Inflammatory macrophage (primary cell): ENCODE measurements at regions not wholly inside any gene's neighbourhood (a gene's known extent, or its start where the extent isn't known, plus 50 kb on each side); places are given as distances from the start of the nearest gene placed in this dataset.
"Not testable (repeated sequence)": the region's sequence is repeated elsewhere in the genome, so short reads cannot be mapped to it uniquely, and the experiment has no call there.

ENCODE experiments used
- DNase-seq, 2 donors: peaks; one replicate each; pipeline ENCODE4 v3.0.0-alpha.2; 2020 to 2022

DNA sequence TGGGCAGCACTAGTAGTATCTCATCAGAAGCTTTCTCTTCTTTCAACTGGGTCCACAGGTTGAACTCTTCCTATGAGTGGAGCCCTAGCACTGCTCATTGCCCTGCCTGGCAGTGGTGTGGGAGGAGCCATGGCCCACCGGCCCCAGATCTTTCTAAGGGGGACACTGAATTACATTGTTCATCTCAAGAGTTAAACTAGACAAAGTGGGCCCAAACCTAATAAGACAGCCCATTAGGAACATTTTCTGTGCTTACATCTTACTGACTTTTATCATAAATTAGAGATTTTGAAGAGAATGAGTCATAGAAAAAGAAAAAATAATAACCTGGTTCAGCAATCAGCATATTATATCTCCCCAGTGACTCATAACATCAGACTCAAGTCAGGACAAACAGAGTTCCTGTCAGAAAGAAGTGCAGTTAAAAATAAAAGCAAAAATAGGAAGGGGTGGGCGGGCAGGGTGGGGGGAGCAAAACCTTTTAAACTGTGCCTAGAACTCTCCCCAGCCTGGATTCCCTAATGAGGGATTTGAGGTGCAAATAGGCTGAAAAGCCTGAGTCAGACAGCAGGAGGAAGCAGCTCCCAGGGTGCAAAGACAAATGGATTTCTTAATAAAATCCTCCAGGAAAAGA lies 161.6 kb upstream of the TRIB2 start:
- DNase-seq = no peak

DNA sequence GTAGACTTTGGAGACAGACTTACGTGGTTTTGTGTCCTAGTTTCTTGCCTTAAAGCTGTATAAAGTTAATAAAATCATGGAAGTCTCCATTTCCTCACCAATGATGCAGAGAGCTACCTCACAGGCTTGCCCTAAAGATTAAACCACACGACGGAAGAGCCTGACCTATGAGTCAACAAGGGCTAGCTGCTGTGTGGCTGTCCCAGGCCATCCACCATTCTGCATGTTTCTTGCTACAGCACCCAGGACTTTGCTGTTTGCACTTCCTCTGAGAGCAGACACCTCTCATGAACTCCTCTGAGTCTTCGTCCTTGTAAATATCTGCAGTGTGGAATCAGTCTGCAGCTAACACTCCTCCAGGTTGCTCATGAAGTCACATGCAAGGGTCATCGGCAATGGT lies 160.0 kb upstream of the TRIB2 start:
- DNase-seq = peak; percentile 32 to 60

DNA sequence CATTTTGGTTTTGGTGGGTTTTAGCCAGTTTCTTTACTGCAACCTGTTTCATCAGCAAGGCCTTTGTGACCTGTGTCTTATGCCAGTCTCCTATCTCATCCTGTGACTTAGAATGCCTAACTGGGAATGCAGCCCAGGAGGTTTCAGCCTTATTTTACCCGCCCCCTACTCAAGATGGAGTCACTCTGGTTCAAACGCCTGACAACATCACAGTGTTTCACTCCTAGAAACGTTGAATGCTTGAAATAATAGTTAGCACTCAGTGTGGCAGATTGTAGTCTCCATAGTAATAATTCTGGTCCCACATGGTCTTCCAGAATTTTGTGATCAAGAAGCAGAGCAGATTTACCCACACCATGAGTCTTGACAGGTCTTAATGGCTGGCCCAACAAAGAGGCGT lies 159.0 kb upstream of the TRIB2 start:
- no peak for DNase-seq

DNA sequence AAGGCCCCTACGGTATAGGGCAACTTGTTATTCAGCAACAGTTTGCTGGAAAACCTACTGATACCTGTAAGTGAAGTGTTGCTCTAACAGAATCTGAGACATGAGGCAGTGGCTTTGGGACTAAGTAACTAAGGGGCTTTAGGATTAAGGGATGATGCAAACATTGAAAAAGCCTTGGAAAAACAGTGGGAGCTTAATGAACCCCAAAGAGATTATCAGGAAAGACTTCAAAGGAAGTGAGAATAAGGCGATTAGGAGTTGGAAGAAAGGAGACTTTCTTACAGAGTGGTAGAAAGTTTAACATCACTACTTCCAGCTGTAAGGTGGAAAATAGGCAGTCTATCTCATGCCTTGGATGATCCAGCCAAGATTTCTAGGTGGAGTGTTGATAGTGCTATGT lies 158.2 kb upstream of the TRIB2 start:
- DNase-seq = no peak

DNA sequence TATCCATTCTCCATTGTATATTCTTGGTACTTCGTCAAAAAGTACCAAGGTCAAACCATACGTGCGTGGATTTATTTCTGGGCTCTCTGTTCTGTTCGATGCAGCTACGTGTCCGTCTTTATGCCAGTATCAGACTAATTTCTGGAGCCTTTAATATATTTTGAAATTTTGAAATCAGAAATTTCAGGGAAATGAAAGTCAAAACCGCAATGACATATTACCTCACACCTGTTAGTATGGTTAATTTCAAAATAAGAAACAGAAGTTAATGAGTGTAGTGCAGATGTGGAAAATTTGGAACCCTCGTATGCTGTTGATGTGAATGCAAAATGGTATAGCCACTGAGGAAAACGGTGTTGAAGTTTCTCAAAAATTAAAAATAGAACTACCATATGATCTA lies 156.1 kb upstream of the TRIB2 start:
- peak in 1 of 2 donors; percentile 19 for DNase-seq

DNA sequence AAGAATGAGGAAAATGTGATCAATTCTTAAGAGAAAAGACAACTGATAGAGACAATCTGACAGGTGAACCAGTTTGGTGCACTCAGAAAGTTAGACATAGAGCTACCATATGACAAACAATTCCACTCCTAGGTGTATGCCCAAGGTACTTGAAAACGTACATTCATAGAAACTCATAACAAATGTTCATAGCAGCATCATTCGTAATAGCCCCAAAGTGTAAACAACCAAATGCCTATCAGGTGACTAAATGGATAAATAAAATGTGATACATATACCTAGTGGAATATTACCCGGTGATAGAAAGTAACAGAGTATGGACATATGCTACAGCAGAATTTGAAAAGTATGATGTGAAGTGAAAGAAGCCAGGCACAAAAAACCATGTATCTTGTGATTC lies 149.3 kb upstream of the TRIB2 start:
- DNase-seq = no peak

DNA sequence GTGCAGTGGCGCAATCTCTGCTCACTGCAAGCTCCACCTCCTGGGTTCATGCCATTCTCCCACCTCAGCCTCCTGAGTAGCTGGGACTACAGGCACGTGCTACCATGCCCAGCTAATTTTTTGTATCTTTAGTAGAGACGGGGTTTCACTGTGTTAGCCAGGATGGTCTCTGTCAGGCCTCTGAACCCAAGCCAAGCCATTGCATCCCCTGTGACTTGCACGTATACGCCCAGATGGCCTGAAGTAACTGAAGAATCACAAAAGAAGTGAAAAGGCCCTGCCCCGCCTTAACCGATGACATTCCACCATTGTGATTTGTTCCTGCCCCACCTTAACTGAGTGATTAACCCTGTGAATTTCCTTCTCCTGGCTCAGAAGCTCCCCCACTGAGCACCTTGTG lies 147.2 kb upstream of the TRIB2 start:
- not testable (repeated sequence) for DNase-seq

DNA sequence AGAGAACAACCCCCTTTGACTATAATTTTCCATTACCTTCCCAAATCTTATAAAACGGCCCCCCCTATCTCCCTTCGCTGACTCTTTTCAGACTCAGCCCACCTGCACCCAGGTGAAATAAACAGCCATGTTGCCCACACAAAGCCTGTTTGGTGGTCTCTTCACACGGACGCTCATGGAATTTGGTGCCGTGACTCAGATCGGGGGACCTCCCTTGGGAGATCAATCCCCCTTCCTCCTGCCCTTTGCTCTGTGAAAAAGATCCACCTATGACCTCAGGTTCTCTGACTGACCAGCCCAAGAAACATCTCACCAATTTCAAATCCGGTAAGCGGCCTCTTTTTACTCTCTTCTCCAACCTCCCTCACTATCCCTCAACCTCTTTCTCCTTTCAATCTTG lies 146.8 kb upstream of the TRIB2 start:
- not testable (repeated sequence) for DNase-seq

DNA sequence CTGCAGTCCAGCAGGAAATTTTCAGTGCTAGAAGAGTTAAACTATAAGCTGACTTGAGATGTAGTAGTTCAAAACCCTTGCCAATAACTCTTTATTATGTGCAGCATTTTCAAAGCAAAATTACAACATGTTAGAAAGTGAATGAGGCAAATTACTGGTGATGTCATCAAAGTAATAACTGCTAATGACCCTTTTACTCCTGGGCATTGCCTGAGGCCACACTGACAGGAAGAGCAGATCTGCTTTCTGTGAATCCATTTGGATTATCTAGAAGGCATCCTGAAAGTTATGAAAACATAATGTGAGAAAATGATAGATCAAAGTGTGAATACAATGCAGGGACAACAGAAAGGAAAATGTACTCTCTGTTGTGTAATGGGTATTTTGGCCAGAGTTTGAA lies 139.6 kb upstream of the TRIB2 start:
- DNase-seq = no peak

DNA sequence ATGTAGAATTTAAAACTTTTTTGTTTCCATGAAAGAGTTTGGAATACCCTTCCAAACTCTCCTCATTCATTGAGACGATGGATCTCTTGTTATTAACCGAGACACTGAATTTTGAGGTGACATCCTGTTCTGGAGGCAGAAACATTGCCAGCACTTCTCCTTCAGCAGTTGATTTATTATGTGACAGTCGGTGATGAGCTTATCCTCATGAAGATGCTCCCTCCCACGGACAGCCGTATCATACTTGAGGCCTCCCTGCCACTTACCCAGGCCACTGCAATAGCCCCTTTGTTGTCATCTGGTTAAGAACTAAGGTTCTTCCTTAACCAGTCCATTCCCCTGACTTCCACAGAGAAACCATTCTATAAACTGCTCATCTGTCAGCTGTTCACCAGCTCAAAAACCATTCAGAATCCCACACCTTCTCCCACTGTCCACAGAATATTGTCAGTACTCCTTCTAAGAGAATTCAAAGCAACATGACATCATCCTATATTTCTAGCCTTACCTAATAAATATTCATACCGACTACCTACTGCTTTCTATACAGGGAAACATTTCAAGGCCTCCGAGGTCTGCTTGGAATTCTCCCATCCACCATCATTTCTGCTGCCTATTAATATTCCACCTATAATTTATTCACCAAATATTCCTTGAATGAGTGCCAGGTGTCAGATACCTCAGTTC lies 139.0 kb upstream of the TRIB2 start:
- no peak for DNase-seq

DNA sequence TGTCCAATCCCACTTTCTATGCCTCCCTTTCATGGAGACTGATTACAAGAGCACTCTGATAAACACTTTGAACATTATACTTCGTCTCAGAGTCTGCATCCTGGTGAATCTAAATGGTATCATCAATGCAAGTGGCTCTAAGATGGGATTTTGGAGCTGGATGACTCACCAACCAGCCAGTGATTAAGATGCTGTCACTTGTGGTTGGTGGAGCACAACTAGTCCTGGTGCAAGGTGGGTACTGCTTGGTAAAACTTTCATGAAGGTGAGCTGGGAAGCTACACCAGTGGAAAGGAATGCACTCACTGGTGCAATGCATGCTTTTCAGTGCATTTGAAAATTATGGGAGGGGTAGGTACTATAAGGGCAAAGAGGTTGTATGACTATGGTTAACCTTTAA lies 137.7 kb upstream of the TRIB2 start:
- no peak for DNase-seq

DNA sequence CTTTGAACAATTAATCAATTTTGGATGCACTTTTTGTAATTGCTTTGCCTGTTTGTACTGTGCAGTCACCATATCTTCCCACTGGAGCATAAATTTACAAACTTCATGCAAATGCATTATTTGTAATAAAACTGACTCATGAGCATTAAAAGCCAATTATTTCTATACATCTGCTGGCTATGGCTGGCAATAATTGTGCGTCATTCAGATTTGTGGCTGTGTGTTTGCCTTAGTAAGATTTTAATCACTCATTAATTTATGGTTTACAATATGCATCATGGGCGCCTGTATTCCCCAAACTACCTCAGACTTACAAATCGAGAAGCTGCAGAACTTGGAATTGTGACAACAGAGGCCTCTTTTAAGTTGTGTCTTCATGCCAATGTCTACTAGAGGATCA lies 132.4 kb upstream of the TRIB2 start:
- DNase-seq = no peak

DNA sequence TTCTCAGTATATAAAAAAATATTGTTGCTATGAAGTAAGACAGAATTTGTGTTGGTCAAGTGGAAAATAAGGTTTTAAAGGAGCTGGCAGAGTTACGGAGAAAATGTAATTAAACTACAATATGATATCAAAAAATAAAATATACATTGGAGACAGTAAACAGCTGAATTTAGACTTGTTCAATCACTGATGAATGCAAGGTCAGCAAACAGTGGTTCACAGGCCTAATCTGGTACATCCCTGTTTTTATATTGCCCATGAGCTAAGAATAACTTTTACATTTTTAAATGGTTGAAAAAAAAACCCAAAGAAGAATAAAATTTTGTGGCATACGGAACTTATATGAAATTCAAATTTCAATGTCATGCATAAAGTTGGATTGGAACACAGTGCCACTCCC lies 131.0 kb upstream of the TRIB2 start:
- no peak for DNase-seq

DNA sequence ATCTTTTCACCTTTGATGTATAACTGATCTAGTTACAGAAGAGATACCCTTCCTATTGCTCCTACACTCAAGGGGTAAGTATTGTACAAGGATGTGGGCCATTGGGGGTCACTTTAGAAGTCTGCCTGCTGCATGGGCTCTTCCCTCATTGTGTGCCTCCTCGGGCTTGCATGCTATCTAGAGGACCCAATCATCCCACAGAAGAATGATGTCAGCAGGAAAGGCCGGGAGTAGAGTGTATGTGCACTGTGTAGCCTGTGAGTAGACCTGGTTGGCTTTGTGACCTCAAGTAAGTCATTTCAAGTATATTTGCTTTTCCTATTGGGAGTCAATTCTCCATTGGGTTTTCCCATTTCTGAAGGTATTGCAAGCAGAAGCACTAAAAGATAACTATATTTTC lies 129.5 kb upstream of the TRIB2 start:
- DNase-seq = no peak

DNA sequence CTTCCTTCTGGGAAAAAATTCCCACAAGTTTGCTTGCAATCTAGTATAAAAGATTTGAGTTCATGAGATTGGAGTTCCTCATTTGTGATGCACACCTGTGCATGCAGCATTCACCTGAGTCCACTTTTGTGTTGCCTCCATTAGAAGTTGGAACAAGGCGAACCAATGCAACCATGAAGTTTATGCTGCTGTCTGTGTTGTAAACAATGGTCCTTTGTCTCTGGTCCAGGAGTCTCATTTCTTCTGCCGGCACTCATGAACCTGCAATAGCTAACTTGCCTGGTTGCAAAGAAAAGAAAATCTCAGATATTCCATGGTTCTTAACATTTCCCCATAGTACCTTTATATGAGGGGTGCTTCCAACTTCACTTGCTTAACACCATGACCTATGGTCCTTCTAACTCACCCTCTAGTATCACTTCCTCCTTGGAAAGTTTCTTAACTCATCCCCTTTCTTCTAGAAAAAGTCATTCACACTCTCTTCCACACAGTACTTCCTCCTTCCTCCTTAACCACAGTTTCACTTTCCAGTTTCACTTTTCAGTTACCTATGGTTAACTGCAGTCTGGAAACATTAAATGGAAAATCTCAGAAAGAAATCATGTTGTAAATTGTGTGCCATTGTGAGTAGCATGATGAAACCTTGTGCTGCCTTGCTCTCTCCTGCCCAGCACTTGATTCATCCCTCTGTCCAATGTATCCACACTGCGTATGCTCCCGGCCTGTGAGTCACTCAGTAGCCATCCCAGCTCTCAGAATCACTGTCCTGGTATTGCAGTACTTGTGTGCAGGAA lies 128.8 kb upstream of the TRIB2 start:
- DNase-seq = peak; percentile 78 to 93

DNA sequence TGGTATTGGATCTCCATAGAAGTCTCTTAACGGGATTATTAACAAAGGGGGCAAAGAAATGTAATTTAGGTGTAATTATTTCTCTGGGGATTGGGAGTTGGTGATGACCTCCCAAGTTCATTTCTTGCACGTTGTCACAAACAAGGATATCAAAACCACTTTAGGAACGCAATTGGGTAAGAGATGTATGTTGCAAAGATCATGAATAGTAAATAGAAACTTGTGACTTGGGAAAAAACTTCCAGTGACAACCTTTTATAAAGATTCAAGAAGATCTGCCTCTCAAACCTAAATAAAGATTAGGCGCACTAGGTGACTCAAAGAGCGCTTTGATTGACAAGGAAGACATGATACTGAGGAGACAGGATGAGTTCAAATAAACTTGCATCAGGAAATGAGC lies 127.8 kb upstream of the TRIB2 start:
- peak in 1 of 2 donors; percentile 39 for DNase-seq

DNA sequence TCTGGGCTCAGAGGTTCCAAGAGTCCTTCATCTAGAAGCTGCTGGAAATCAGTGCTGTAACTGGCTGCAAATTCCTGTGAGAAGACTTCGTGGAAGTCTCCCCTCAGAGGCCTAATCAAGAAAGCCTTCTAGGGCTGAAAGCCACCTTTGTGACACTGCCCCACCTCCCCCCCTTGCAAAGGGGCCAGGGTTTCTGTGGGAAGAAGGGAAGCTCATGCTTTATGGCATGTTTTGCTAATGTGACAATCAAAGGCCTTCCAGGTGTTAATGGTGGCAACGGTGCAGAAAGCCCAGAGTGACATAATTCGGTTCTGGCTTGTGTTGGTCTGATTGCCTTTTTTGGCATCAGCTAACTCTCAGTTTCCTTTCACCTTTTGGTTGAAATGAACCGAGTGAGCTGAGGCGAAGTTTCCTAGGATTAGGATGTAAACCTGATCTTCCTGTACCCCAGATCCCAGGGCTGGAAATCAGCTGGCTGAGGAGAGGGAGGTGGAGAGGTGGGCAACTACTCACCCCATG lies 126.9 kb upstream of the TRIB2 start:
- no peak for DNase-seq

DNA sequence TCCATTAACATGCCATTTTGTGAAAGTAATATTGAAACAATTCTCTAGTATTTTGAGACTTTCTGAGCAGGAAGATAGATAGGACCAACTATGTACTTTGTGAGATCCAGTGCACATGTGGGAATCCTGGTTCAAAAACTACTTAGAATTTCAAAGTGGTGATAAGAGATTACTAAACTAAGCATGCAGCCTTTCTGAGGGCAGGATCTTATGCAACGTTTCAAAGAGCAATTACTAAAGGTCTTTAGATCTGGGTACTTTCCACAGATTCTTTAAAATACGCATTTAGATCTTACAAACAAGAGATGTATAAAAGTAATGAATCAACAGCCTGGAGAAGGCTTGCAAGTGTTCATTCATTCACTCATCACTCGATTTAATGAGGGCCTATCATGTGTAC lies 124.4 kb upstream of the TRIB2 start:
- no peak for DNase-seq

DNA sequence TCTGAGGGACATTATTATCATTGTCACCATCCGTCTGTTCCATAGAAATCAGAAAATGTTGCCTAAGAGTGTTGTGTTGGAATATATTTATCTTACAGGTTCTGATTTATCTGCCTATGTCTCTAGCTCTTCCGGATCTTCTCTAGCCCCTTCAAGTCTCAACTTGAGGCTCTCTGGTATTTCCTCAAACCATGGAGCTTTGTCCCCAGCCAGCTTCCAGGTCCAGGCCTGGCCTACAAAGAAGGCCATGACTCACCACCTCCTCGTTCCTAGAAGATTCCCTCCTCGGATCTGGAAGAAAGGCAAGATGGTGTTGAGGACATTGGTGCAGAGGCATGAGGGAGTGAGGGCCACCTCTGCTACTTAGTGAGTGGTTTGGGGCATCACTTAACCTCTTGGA lies 122.1 kb upstream of the TRIB2 start:
- DNase-seq = no peak

DNA sequence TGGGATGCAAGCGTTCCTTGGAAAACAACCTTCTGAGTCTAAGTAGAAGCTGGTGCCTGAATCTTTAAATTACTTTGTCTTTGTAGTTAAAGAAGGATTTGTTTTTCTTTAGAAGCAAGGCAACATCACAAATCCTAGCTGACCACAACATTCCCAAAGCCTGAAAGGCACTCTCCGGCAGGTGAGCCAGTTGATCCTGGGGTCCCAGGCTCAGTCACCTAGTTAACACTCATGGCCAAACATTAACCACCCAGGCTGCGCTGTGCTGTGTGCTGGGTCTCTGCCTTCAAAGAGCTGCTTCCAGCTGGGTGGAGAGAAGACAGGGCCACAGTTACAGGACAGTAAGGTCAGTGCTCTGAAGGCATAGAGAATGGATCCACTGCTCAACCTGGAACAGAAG lies 120.0 kb upstream of the TRIB2 start:
- no peak for DNase-seq

DNA sequence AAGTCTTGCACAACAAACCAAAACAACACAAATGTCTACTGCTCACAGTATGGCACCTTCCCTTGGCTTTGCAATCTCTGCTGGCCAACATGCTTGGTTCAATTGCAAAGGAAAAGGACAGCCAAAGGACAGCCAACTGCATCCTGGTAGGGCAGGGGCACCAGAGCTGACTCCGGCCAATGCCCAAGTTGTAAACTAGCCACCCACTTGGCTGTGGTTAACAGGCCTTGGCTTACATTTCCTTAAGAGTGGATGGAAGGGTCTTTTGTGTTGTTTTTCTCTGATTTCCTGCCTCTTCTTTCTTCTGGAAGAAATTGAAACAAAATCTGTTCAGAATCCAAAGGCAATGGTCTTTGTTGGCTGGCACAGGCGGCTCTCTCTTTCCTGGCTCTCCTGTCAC lies 119.1 kb upstream of the TRIB2 start:
- no peak for DNase-seq

DNA sequence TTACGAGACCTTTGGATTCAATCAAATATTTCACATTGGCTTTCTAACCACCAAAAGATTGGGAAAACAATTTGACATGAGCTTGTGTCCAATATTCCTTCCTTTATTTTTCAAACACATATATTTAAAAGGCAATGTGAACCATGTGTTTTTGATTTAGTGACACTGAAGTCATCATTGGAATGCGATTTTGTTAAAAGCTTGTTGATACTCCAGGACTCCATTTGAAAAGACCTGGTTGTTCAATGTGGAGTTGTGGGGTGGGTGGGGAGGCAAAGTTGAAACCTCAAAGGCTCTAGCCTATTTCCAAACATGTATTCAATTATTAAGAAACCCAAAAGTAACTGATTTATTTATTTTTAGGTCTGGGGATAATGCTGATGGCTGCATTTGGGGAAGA lies 114.1 kb upstream of the TRIB2 start:
- DNase-seq = no peak

DNA sequence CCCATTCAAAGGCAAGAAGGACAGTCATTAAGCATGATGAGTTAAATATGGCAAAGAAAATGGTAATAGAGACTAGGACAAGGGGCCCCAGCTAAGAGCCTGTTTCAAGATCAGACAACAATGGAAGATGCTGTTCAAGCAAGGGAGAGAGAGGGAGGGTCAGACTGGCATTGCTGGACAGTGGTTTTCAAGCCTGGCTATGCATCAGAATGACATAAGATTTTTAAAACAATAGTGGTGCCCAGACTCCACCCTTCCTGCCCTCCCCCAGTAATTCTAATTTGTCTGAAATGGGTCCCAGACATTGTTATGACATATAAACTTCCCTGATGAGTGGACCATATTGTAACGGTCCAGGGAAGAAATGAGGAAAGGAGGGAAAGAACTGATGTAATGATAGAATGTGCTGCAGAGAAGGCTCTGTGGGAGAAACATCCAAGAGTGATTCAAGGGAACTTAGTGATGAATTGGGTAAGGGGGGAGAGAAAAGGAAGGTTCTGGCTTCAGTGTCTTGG lies 112.9 kb upstream of the TRIB2 start:
- peak in 1 of 2 donors; percentile 21 for DNase-seq

DNA sequence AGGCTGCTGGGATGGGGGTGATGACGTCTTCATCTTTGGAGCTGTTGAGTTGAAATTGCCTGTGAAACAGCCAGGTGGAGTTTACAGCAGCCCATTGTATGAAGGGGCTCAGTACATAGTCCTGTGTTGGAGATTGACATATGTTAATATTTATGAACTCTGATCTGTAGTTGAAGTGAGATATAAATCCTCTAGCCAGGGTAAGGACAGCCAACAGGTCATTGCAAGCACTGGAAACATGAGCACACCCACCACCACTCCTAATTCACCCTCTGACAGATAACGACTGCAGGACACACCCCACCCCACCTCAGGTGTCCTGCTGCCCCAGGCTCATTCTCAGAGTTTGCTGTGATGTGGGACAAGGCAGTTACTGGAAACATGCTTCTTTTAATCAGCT lies 112.4 kb upstream of the TRIB2 start:
- no peak for DNase-seq
